VCaP (cell line): ENCODE measurements at regions not wholly inside any gene's neighbourhood (a gene's known extent, or its start where the extent isn't known, plus 50 kb on each side); places are given as distances from the start of the nearest gene placed in this dataset.

Source experiments
- H3K27ac ChIP-seq: fragments of 450-650 bp; 2 replicates; pipeline ENCODE4 v1.5.1; 2017
- TF ChIP-seq, protein P1 (sequence below): fragments of 450-650 bp; conservative IDR thresholded peaks from 2 replicates; pipeline ENCODE4 v1.5.1; 2017; ENCODE audit warnings: mild to moderate bottlenecking, moderate library complexity

DNA sequence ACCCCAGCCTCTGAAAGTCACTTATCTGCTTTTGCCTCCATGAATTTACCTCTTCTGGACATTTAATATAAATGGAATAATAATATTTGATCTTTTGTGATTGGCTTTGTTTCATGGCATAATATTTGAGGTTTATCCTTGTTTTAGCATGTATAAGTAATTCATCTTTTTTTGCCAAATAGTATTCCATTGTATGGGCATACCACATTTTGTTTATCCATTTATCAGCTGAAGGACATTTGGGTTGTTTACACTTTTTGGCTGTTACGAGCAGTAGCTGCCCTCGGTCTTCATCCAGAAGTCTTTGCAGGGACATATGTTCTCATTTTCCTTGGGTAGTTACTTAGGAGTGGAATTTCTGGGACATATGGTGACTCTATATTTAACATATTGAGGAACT lies 53.0 kb upstream of the SMIM21 start:
- TF ChIP-seq, protein P1, sequence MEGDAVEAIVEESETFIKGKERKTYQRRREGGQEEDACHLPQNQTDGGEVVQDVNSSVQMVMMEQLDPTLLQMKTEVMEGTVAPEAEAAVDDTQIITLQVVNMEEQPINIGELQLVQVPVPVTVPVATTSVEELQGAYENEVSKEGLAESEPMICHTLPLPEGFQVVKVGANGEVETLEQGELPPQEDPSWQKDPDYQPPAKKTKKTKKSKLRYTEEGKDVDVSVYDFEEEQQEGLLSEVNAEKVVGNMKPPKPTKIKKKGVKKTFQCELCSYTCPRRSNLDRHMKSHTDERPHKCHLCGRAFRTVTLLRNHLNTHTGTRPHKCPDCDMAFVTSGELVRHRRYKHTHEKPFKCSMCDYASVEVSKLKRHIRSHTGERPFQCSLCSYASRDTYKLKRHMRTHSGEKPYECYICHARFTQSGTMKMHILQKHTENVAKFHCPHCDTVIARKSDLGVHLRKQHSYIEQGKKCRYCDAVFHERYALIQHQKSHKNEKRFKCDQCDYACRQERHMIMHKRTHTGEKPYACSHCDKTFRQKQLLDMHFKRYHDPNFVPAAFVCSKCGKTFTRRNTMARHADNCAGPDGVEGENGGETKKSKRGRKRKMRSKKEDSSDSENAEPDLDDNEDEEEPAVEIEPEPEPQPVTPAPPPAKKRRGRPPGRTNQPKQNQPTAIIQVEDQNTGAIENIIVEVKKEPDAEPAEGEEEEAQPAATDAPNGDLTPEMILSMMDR = no peak
- no peak overlapping the region for H3K27ac ChIP-seq

DNA sequence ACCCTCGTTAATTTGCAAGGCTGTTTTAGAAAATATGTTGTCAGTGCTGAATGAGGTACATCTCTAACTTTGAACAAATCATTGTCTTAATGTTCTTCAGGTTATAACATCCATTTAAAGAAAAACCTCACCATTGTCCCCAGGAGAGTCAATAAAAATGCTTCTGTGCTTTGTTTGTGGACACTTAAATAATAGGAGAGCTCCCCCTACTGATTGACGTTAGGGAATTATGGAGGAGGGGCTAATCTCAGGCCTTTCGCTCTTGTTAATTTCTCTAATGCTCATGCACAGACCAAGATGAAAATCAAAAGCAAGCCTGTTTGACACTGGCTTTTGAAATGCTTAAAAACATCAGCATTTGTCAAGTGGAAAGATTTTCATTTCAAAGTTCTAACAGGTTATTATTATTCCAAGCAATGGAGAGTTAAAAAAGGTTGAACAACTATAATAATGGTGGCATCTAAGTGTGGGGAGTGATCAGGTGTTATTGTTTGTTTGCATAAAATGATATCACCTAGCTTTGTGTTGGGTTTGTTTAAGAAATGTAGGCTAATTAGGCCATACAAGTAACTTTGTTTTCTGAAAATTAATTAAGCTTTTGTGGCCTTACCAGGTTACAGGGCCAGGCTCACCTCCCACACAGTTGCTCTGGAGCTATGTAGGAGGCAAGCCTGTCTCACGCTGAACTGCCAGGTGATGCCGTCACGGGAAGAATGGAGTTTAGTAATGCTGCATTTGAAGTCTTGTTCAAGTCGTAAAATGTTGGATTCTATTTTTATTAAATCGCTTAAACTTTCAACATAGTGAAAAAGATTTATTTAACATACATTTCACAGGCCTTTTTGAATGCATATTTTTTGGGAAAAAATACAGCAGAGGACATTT lies 51.7 kb upstream of the SMIM21 start:
- TF ChIP-seq, protein P1 = peak; percentile 79
- no peak overlapping the region for H3K27ac ChIP-seq

DNA sequence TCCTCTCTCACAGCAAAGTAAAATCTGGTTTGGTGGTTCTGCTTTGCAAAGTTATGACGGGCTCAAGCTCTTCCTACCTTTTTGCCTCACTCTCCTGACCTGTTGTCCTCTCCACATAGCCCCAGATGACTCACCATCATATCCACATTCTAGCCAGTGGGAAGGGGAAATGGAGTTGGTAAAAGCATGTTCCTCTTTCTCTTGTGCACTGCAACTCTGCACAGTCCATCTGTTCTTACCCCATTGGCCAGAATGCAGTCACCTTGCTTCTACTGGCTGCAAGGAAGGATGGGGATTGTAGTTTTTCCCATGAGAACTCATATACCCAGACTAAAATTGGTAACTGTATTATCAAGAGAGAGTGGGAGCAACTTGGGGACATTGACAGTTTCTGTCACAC lies 50.4 kb upstream of the SMIM21 start:
- TF ChIP-seq, protein P1 = no peak
- no peak overlapping the region for H3K27ac ChIP-seq
